Lower leg skin (tissue), 4 donors: ENCODE measurements at regions not wholly inside any gene's neighbourhood (a gene's known extent, or its start where the extent isn't known, plus 50 kb on each side); places are given as distances from the start of the nearest gene placed in this dataset.

Experiments used
- DNase-seq, 2 donors: peaks; one replicate each; pipeline ENCODE4 v3.0.0-alpha.2; 2019; ENCODE audit warnings: low spot score in 2 of 2
- H3K4me3 ChIP-seq: fragments of 200-600 bp; sonication (generic); 2 replicates; pipeline ENCODE4 v1.5.1; 2017; ENCODE audit warnings: mild to moderate bottlenecking, low read depth; ENCODE audit not compliant: poor library complexity, severe bottlenecking
- CTCF ChIP-seq, 3 donors: fragments of 450-650 bp; IDR thresholded peaks; one replicate each; pipeline ENCODE4 v1.5.1; 2016; ENCODE audit warnings: antibody characterized with exemption in 3 of 3, mild to moderate bottlenecking in 3 of 3, moderate library complexity in 2 of 3
- POLR2A ChIP-seq, 2 donors: fragments of 450-650 bp; IDR thresholded peaks; one replicate each; pipeline ENCODE4 v1.6.1; 2016 to 2017; ENCODE audit warnings: antibody characterized with exemption in 2 of 2, mild to moderate bottlenecking in 1 of 2, moderate library complexity in 1 of 2
- WGBS, 2 donors: methylation state at CpG; one replicate each; pipeline ENCODE4 v1.1.5; 2018; 5-methylcytosine and 5-hydroxymethylcytosine counted together
- intact Hi-C: fragments of 100-400 bp; cut with DNase I; formaldehyde crosslinking; loops from one replicate; pipeline ENCODE4 v1.15.0; 2023; ENCODE audit warnings: low total_unique reads

GRCh38 chr16:63830061-63830460 is 1291.8 kb downstream of the CDH11 start:
- intact Hi-C loops = no loop called here
- 50 to 52% methylated on average over 3 of the region's 3 CpGs for WGBS, 2 donors
- no peak for TF ChIP-seq POLR2A (IDR thresholded peaks at IDR 0.05)
- TF ChIP-seq CTCF (IDR thresholded peaks at IDR 0.05) = no peak
- H3K4me3 ChIP-seq = no peak overlapping the region
- no peak for DNase-seq

GRCh38 chr16:63822818-63823217 is 1299.0 kb downstream of the CDH11 start:
- WGBS, 2 donors = 89 to 90% methylated on average over 3 of the region's 3 CpGs
- DNase-seq = no peak
- no peak overlapping the region for H3K4me3 ChIP-seq
- no peak for TF ChIP-seq POLR2A (IDR thresholded peaks at IDR 0.05)
- no peak for TF ChIP-seq CTCF (IDR thresholded peaks at IDR 0.05)
- intact Hi-C loops = no loop called here

GRCh38 chr16:63816276-63816675 is 1305.6 kb downstream of the CDH11 start:
- H3K4me3 ChIP-seq = no peak overlapping the region
- 32 to 39% methylated on average over 3 of the region's 3 CpGs for WGBS, 2 donors
- intact Hi-C loops = no loop called here
- DNase-seq = no peak
- no peak for TF ChIP-seq CTCF (IDR thresholded peaks at IDR 0.05)
- no peak for TF ChIP-seq POLR2A (IDR thresholded peaks at IDR 0.05)

GRCh38 chr16:63813862-63814261 is 1308.0 kb downstream of the CDH11 start:
- TF ChIP-seq POLR2A (IDR thresholded peaks at IDR 0.05) (no peak), CTCF (IDR thresholded peaks at IDR 0.05) (no peak)
- intact Hi-C loops = no loop called here
- no peak for DNase-seq
- H3K4me3 ChIP-seq = no peak overlapping the region

- intact Hi-C loops = no loop called here
- no peak for DNase-seq
Observed at GRCh38 chr16:63808730-63809129, 1313.1 kb downstream of the CDH11 start.

More at GRCh38 chr16:63808730-63809129, 1313.1 kb downstream of the CDH11 start:
- no peak for TF ChIP-seq POLR2A (IDR thresholded peaks at IDR 0.05)
- TF ChIP-seq CTCF (IDR thresholded peaks at IDR 0.05) = no peak
- 89 to 92% methylated on average over 1 of the region's 1 CpG for WGBS, 2 donors
- no peak overlapping the region for H3K4me3 ChIP-seq
